ENCODE measurements at regions not wholly inside any gene's neighbourhood (a gene's known extent, or its start where the extent isn't known, plus 50 kb on each side); places are given as distances from the start of the nearest gene placed in this dataset.
A peak's percentile ranks its signal among the peaks of the same experiment; 100 is the strongest.

GRCh38 chr13:81582381-81582780 lies 1241.5 kb upstream of the SPRY2 start:
- TF ChIP-seq CTCF (conservative IDR thresholded peaks at IDR 0.05; ENCODE audit: low read depth, low read length) = no peak
- Histone ChIP-seq H2AFZ (ENCODE audit: low read depth) (no peak overlapping the region), H3K4me1 (ENCODE audit: low read depth, poor library complexity, severe bottlenecking) (peaks cover 7% of the 10 kb centered on the region)

GRCh38 chr13:81577601-81578195 lies 1236.8 kb upstream of the SPRY2 start:
- no peaks in the 10 kb centered on the region for H3K36me3 ChIP-seq (ENCODE audit: insufficient read depth)
- H3K27ac ChIP-seq = no peak overlapping the region; the same call in 1 of the 2 replicates
- H3K27me3 ChIP-seq (ENCODE audit: insufficient read depth, low read depth) = no peaks in the 10 kb centered on the region
- H2AFZ ChIP-seq (ENCODE audit: low read depth) = no peak overlapping the region
- peak overlapping the region; percentile 23; the same call in 1 of the 2 replicates for H3K4me2 ChIP-seq
- no peaks in the 10 kb centered on the region for H4K20me1 ChIP-seq (ENCODE audit: insufficient read depth)
- peaks cover 10% of the 10 kb centered on the region for H3K4me1 ChIP-seq (ENCODE audit: low read depth, poor library complexity, severe bottlenecking)
- no peak overlapping the region for H3K4me3 ChIP-seq (IDR thresholded peaks at IDR 0.05; ENCODE audit: insufficient read depth, low read depth, low read length)
- no peak overlapping the region for H3K9ac ChIP-seq
- H3K79me2 ChIP-seq (ENCODE audit: insufficient read depth, low read depth) = no peaks in the 10 kb centered on the region
- TF ChIP-seq CTCF (conservative IDR thresholded peaks at IDR 0.05; ENCODE audit: low read depth, low read length) = no peak

More at GRCh38 chr13:81582381-81582780, 1241.5 kb upstream of the SPRY2 start:
- no peak overlapping the region for H3K27ac ChIP-seq
- H3K36me3 ChIP-seq (ENCODE audit: insufficient read depth) = no peaks in the 10 kb centered on the region
- no peak overlapping the region for H3K4me3 ChIP-seq (IDR thresholded peaks at IDR 0.05; ENCODE audit: insufficient read depth, low read depth, low read length)
- no peaks in the 10 kb centered on the region for H4K20me1 ChIP-seq (ENCODE audit: insufficient read depth)
- H3K4me2 ChIP-seq = no peak overlapping the region
- no peaks in the 10 kb centered on the region for H3K27me3 ChIP-seq (ENCODE audit: insufficient read depth, low read depth)
- no peaks in the 10 kb centered on the region for H3K79me2 ChIP-seq (ENCODE audit: insufficient read depth, low read depth)
- no peak overlapping the region for H3K9ac ChIP-seq

GRCh38 chr13:81568824-81569223 lies 1227.9 kb upstream of the SPRY2 start:
- Histone ChIP-seq H3K4me2 (no peak overlapping the region), H3K9ac (no peak overlapping the region), H3K27ac (no peak overlapping the region), H4K20me1 (ENCODE audit: insufficient read depth) (no peaks in the 10 kb centered on the region), H3K27me3 (ENCODE audit: insufficient read depth, low read depth) (no peaks in the 10 kb centered on the region), H3K79me2 (ENCODE audit: insufficient read depth, low read depth) (no peaks in the 10 kb centered on the region), H3K4me1 (ENCODE audit: low read depth, poor library complexity, severe bottlenecking) (no peaks in the 10 kb centered on the region), H3K36me3 (ENCODE audit: insufficient read depth) (no peaks in the 10 kb centered on the region), H2AFZ (ENCODE audit: low read depth) (no peak overlapping the region), H3K4me3 (IDR thresholded peaks at IDR 0.05; ENCODE audit: insufficient read depth, low read depth, low read length) (no peak overlapping the region)
- no peak for TF ChIP-seq CTCF (conservative IDR thresholded peaks at IDR 0.05; ENCODE audit: low read depth, low read length)

- no peak for TF ChIP-seq CTCF (conservative IDR thresholded peaks at IDR 0.05; ENCODE audit: low read depth, low read length)
- H3K79me2 ChIP-seq (ENCODE audit: insufficient read depth, low read depth) = no peaks in the 10 kb centered on the region
These were observed 1224.9 kb upstream of the SPRY2 start for GRCh38 chr13:81565849-81566248.

More at GRCh38 chr13:81565849-81566248, 1224.9 kb upstream of the SPRY2 start:
- no peak overlapping the region for H3K4me3 ChIP-seq (IDR thresholded peaks at IDR 0.05; ENCODE audit: insufficient read depth, low read depth, low read length)
- H4K20me1 ChIP-seq (ENCODE audit: insufficient read depth) = no peaks in the 10 kb centered on the region
- H3K27ac ChIP-seq = no peak overlapping the region
- no peak overlapping the region for H3K4me2 ChIP-seq
- no peaks in the 10 kb centered on the region for H3K27me3 ChIP-seq (ENCODE audit: insufficient read depth, low read depth)
- H2AFZ ChIP-seq (ENCODE audit: low read depth) = no peak overlapping the region
- no peaks in the 10 kb centered on the region for H3K36me3 ChIP-seq (ENCODE audit: insufficient read depth)
- no peak overlapping the region for H3K9ac ChIP-seq
- no peaks in the 10 kb centered on the region for H3K4me1 ChIP-seq (ENCODE audit: low read depth, poor library complexity, severe bottlenecking)

All from KMS-11 (cell line).